Keratinocyte (primary cell): ENCODE measurements at regions not wholly inside any gene's neighbourhood (a gene's known extent, or its start where the extent isn't known, plus 50 kb on each side); places are given as distances from the start of the nearest gene placed in this dataset.

Experiments used
- DNase-seq: peaks from one replicate; pipeline ENCODE4 v3.0.0-alpha.2; 2011; ENCODE audit warnings: low read depth, missing footprints, low spot score
- FAIRE-seq: peaks from 2 replicates; lab custom pipeline; 2011; peaks lifted over from hg19 to GRCh38; lab: Jason Lieb, UNC
- H2AFZ ChIP-seq: 2 replicates; pipeline ENCODE4 v1.6.0; 2012; ENCODE audit warnings: low read length, control low read depth, inconsistent platforms; ENCODE audit not compliant: control insufficient read depth
- H3K27ac ChIP-seq: 2 replicates; pipeline ENCODE4 v1.5.1; 2011; ENCODE audit warnings: low read length; ENCODE audit not compliant: control insufficient read depth, insufficient read depth
- H3K27me3 ChIP-seq: 3 replicates; pipeline ENCODE4 v1.6.0; 2011; ENCODE audit warnings: low read length; ENCODE audit not compliant: control insufficient read depth, insufficient read depth; ENCODE audit errors: extremely low read depth
- H3K36me3 ChIP-seq, 2 experiments: 2 replicates in 1 of 2; 3 replicates in 1 of 2; pipeline ENCODE4 v1.5.1; 2011; ENCODE audit warnings: low read length in 2 of 2, mild to moderate bottlenecking in 1 of 2; ENCODE audit not compliant: control insufficient read depth in 2 of 2, insufficient read depth in 2 of 2; ENCODE audit errors: extremely low read depth in 1 of 2
- H3K4me1 ChIP-seq: 3 replicates; pipeline ENCODE4 v1.5.1; 2011; ENCODE audit warnings: low read length; ENCODE audit not compliant: control insufficient read depth, insufficient read depth; ENCODE audit errors: extremely low read depth
- H3K4me2 ChIP-seq: 3 replicates; pipeline ENCODE4 v1.6.0; 2011; ENCODE audit warnings: low read depth, low read length; ENCODE audit not compliant: control insufficient read depth, insufficient read depth; ENCODE audit errors: extremely low read depth
- H3K4me3 ChIP-seq, 3 experiments: fragments of 200-600 bp in 1 of 3; sonication (generic) in 1 of 3; 2 replicates in 2 of 3; 3 replicates in 1 of 3; pipeline ENCODE4 v1.5.1; 2011 to 2016; ENCODE audit warnings: low read length in 3 of 3, mild to moderate bottlenecking in 3 of 3, control low read depth in 2 of 3, inconsistent platforms in 1 of 3, low read depth in 1 of 3, mixed read lengths in 1 of 3, mixed run types in 1 of 3, moderate library complexity in 1 of 3; ENCODE audit not compliant: control insufficient read depth in 2 of 3, insufficient read depth in 2 of 3; ENCODE audit errors: extremely low read depth in 1 of 3
- H3K79me2 ChIP-seq: 2 replicates; pipeline ENCODE4 v1.6.0; 2012; ENCODE audit warnings: low read length; ENCODE audit not compliant: control insufficient read depth, insufficient read depth
- H3K9ac ChIP-seq: 3 replicates; pipeline ENCODE4 v1.6.0; 2011; ENCODE audit warnings: low read length; ENCODE audit not compliant: control insufficient read depth, insufficient read depth; ENCODE audit errors: extremely low read depth
- H3K9me1 ChIP-seq: 3 replicates; pipeline ENCODE4 v1.6.0; 2011; ENCODE audit warnings: low read length; ENCODE audit not compliant: control insufficient read depth, insufficient read depth; ENCODE audit errors: extremely low read depth
- H3K9me3 ChIP-seq: 2 replicates; pipeline ENCODE4 v1.5.1; 2012; ENCODE audit warnings: low read depth, low read length; ENCODE audit not compliant: control insufficient read depth
- H4K20me1 ChIP-seq: 3 replicates; pipeline ENCODE4 v1.6.0; 2011; ENCODE audit warnings: low read length; ENCODE audit not compliant: control insufficient read depth, insufficient read depth; ENCODE audit errors: extremely low read depth
- EZH2 ChIP-seq: IDR thresholded peaks from one replicate; pipeline ENCODE4 v1.6.1; 2012; ENCODE audit warnings: inconsistent platforms, mild to moderate bottlenecking, low read length, moderate library complexity
- dilution Hi-C: fragments of 300-500 bp; cut with MboI; formaldehyde crosslinking; loops from one replicate; pipeline ENCODE4 v1.7.0; 2020; ENCODE audit warnings: low sequenced_read_pairs; ENCODE audit not compliant: extremely low pct_ligation_motif_present
- TF ChIP-seq, protein P1 (sequence below), 3 experiments: IDR thresholded peaks in 1 of 3; conservative IDR thresholded peaks in 1 of 3; optimal IDR thresholded peaks in 1 of 3; 2 replicates in 2 of 3; 3 replicates in 1 of 3; pipeline versions ENCODE3 to v1.5.1; 2011; ENCODE audit warnings: low read length in 3 of 3, mild to moderate bottlenecking in 3 of 3, moderate library complexity in 2 of 3, control low read depth in 1 of 3, inconsistent platforms in 1 of 3; ENCODE audit not compliant: insufficient read depth in 2 of 3; ENCODE audit errors: extremely low read depth in 1 of 3

- H3K9me3 ChIP-seq: no peaks in the 10 kb centered on the region
- H2AFZ ChIP-seq: no peak overlapping the region
- TF ChIP-seq, protein P1, sequence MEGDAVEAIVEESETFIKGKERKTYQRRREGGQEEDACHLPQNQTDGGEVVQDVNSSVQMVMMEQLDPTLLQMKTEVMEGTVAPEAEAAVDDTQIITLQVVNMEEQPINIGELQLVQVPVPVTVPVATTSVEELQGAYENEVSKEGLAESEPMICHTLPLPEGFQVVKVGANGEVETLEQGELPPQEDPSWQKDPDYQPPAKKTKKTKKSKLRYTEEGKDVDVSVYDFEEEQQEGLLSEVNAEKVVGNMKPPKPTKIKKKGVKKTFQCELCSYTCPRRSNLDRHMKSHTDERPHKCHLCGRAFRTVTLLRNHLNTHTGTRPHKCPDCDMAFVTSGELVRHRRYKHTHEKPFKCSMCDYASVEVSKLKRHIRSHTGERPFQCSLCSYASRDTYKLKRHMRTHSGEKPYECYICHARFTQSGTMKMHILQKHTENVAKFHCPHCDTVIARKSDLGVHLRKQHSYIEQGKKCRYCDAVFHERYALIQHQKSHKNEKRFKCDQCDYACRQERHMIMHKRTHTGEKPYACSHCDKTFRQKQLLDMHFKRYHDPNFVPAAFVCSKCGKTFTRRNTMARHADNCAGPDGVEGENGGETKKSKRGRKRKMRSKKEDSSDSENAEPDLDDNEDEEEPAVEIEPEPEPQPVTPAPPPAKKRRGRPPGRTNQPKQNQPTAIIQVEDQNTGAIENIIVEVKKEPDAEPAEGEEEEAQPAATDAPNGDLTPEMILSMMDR (optimal IDR thresholded peaks at IDR 0.05 in 1 of 3, IDR thresholded peaks at IDR 0.05 in 1 of 3, conservative IDR thresholded peaks at IDR 0.05 in 1 of 3; ENCODE audit: extremely low read depth in 1 of 3, insufficient read depth in 2 of 3, low read length in 3 of 3): no peak
- TF ChIP-seq EZH2: no peak
- H3K4me1 ChIP-seq: no peaks in the 10 kb centered on the region
- dilution Hi-C loops: no loop called here
- no peaks in the 10 kb centered on the region for H3K79me2 ChIP-seq
- no peaks in the 10 kb centered on the region for H3K27me3 ChIP-seq
- no peaks in the 10 kb centered on the region for H3K36me3 ChIP-seq
- DNase-seq (no peak), FAIRE-seq (no peak)
- H3K9me1 ChIP-seq: no peaks in the 10 kb centered on the region
- H3K4me3 ChIP-seq: no peak overlapping the region
- no peak overlapping the region for H3K9ac ChIP-seq
- H3K4me2 ChIP-seq: no peak overlapping the region
- no peak overlapping the region for H3K27ac ChIP-seq
- no peaks in the 10 kb centered on the region for H4K20me1 ChIP-seq
These were observed 186.8 kb downstream of the FAT4 start for GRCh38 chr4:125501568-125501967.

GRCh38 chr4:125505621-125506020, 190.9 kb downstream of the FAT4 start:
- Histone ChIP-seq H3K9ac (no peak overlapping the region), H3K4me1 (no peaks in the 10 kb centered on the region), H3K9me1 (no peaks in the 10 kb centered on the region), H3K79me2 (no peaks in the 10 kb centered on the region), H4K20me1 (no peaks in the 10 kb centered on the region), H3K4me2 (no peak overlapping the region), H3K27ac (no peak overlapping the region), H3K4me3 (no peak overlapping the region), H3K36me3 (no peaks in the 10 kb centered on the region), H3K9me3 (no peaks in the 10 kb centered on the region), H3K27me3 (no peaks in the 10 kb centered on the region), H2AFZ (no peak overlapping the region)
- DNase-seq: no peak
- dilution Hi-C loops: no loop called here
- FAIRE-seq: no peak
- TF ChIP-seq, protein P1 (optimal IDR thresholded peaks at IDR 0.05 in 1 of 3, IDR thresholded peaks at IDR 0.05 in 1 of 3, conservative IDR thresholded peaks at IDR 0.05 in 1 of 3; ENCODE audit: extremely low read depth in 1 of 3, insufficient read depth in 2 of 3, low read length in 3 of 3): no peak
- TF ChIP-seq EZH2: no peak
